Naive thymus-derived CD4-positive, alpha-beta T cell (primary cell): ENCODE measurements at regions not wholly inside any gene's neighbourhood (a gene's known extent, or its start where the extent isn't known, plus 50 kb on each side); places are given as distances from the start of the nearest gene placed in this dataset.

ENCODE experiments used
- ATAC-seq: fragments of 150-1000 bp; cut with Tn5 transposase; 2 replicates; pipeline ENCODE4 v1.10.0; 2021; ENCODE audit warnings: mild to moderate bottlenecking, moderate library complexity
- CTCF ChIA-PET: fragments of 350-600 bp; sonication (Branson Sonifier 250); formaldehyde crosslinking; loops from one replicate; lab custom pipeline; 2021; ENCODE audit warnings: antibody characterized with exemption; lab: Charles Lee
- POLR2A ChIA-PET: fragments of 350-600 bp; sonication (Branson Sonifier 250); formaldehyde crosslinking; loops from one replicate; lab custom pipeline; 2021; ENCODE audit warnings: antibody characterized with exemption, inconsistent platforms; lab: Charles Lee
- DNase-seq, 9 donors: peaks; one replicate each; pipeline versions ENCODE4 v3.0.0 to v3.0.0-alpha.2; 2020 to 2022; ENCODE audit warnings: mixed read lengths in 1 of 9
- H3K27ac ChIP-seq: one replicate; pipeline ENCODE4 v1.7.0; 2013; ENCODE audit warnings: mild to moderate bottlenecking, low read depth, low read length, moderate library complexity
- H3K27me3 ChIP-seq, 2 donors: one replicate each; pipeline ENCODE4 v1.7.0; 2013; ENCODE audit warnings: low read length in 2 of 2, mild to moderate bottlenecking in 2 of 2, moderate library complexity in 2 of 2; ENCODE audit not compliant: control insufficient read depth in 2 of 2, insufficient read depth in 2 of 2
- H3K36me3 ChIP-seq, 3 experiments: 1 replicate in 2 of 3; 2 replicates in 1 of 3; pipeline ENCODE4 v1.7.0; 2013; ENCODE audit warnings: low read length in 3 of 3, mild to moderate bottlenecking in 3 of 3, moderate library complexity in 1 of 3; ENCODE audit not compliant: insufficient read depth in 3 of 3, control insufficient read depth in 2 of 3
- H3K4me1 ChIP-seq, 2 donors: one replicate each; pipeline ENCODE4 v1.7.0; 2013; ENCODE audit warnings: low read length in 2 of 2, mild to moderate bottlenecking in 2 of 2, moderate library complexity in 1 of 2; ENCODE audit not compliant: control insufficient read depth in 2 of 2, insufficient read depth in 2 of 2
- H3K4me3 ChIP-seq: 2 replicates; pipeline ENCODE4 v1.7.0; 2013; ENCODE audit warnings: mild to moderate bottlenecking, low read length
- H3K9me3 ChIP-seq, 3 experiments: 1 replicate in 2 of 3; 2 replicates in 1 of 3; pipeline ENCODE4 v1.7.0; 2013; ENCODE audit warnings: low read length in 3 of 3; ENCODE audit not compliant: control insufficient read depth in 2 of 3
- H3K27ac Mint-ChIP-seq, 9 donors: one replicate each; pipeline ENCODE4 v1.8.0; 2020 to 2022; ENCODE audit warnings: mixed read lengths in 9 of 9, mild to moderate bottlenecking in 8 of 9, moderate library complexity in 5 of 9, inconsistent platforms in 2 of 9
- H3K27me3 Mint-ChIP-seq, 5 donors: one replicate each; pipeline ENCODE4 v1.8.0; 2021 to 2022; ENCODE audit warnings: mixed read lengths in 5 of 5, mild to moderate bottlenecking in 1 of 5
- H3K36me3 Mint-ChIP-seq, 5 donors: one replicate each; pipeline ENCODE4 v1.8.0; 2020 to 2022; ENCODE audit warnings: mixed read lengths in 5 of 5, mild to moderate bottlenecking in 3 of 5, inconsistent platforms in 1 of 5
- H3K4me1 Mint-ChIP-seq, 7 donors: one replicate each; pipeline ENCODE4 v1.8.0; 2020 to 2022; ENCODE audit warnings: mixed read lengths in 7 of 7, mild to moderate bottlenecking in 3 of 7, inconsistent platforms in 1 of 7
- H3K4me3 Mint-ChIP-seq, 10 donors: one replicate each; pipeline ENCODE4 v1.8.0; 2020 to 2022; ENCODE audit warnings: mild to moderate bottlenecking in 10 of 10, mixed read lengths in 10 of 10, moderate library complexity in 6 of 10, inconsistent platforms in 2 of 10
- H3K9me3 Mint-ChIP-seq, 11 donors: one replicate each; pipeline ENCODE4 v1.8.0; 2020 to 2022; ENCODE audit warnings: mixed read lengths in 11 of 11, mild to moderate bottlenecking in 4 of 11, inconsistent platforms in 1 of 11, moderate library complexity in 1 of 11
- intact Hi-C, 2 donors: fragments of 100-400 bp; cut with micrococcal nuclease; formaldehyde crosslinking; loops; one replicate each; pipeline ENCODE4 v1.15.1; 2023

GRCh38 chr19:29268103-29268502 is 55.2 kb upstream of the UQCRFS1 start:
- intact Hi-C loops, result no loop called here
- Histone ChIP-seq H3K36me3 (no peaks in the 10 kb centered on the region), H3K4me3 (no peak overlapping the region), H3K9me3 (no peaks in the 10 kb centered on the region), H3K27ac (no peak overlapping the region), H3K27me3 (no peaks in the 10 kb centered on the region), H3K4me1 (no peaks in the 10 kb centered on the region)
- H3K4me3 Mint-ChIP-seq, result no peak overlapping the region
- DNase-seq (no peak), ATAC-seq (no peak)
- ChIA-PET POLR2A (no interaction called here), CTCF (no interaction called here)
- peaks cover 5 to 53% (median 32%) of the 10 kb centered on the region in 5 donors for H3K27me3 Mint-ChIP-seq
- H3K27ac Mint-ChIP-seq, result no peak overlapping the region
- peaks cover 0 to 8% (median 0%) of the 10 kb centered on the region in 7 donors for H3K4me1 Mint-ChIP-seq
- peaks cover 0 to 4% (median 0%) of the 10 kb centered on the region in 11 donors for H3K9me3 Mint-ChIP-seq
- H3K36me3 Mint-ChIP-seq, result peaks cover 0 to 3% (median 0%) of the 10 kb centered on the region in 5 donors

DNA sequence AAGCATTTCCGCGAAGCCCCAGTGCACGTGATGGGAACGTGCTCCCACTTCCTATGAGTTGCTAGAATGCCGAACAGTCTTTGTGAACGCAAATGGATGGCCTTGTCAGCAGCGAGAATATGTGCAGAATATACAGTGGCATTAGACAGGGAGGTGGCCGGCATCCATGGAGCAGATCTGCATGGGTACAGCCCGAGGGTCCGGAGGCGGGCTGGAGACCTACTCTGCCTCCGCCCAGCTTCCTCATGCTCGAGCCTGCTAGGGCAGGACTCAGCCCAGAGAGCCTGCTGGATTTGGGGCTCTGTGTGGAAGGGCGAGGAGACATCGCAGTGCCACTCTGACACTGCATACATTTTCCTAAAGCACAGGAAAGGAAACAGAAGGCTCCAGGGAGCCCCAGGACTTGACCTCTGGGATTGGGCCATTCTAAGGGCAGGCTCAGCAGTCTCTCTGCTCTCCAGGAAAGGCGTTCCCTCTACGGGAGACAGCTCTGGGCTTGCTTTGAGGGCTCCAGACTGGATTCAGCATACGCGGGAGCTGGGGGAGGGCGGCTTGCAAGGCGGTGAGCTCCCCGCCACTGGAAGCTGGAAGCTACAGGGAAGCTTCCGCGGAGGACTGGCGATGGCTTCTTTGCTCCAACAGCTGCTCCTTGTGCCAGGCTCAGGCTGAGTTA is 55.9 kb upstream of the UQCRFS1 start:
- H3K4me3 ChIP-seq, result no peak overlapping the region
- intact Hi-C loops, result no loop called here
- no peak overlapping the region for H3K27ac ChIP-seq
- no peaks in the 10 kb centered on the region for H3K9me3 ChIP-seq
- POLR2A ChIA-PET, result no interaction called here
- CTCF ChIA-PET, result no interaction called here
- peaks cover 5 to 45% (median 30%) of the 10 kb centered on the region in 5 donors for H3K27me3 Mint-ChIP-seq
- H3K4me3 Mint-ChIP-seq, result no peak overlapping the region
- no peak for ATAC-seq
- no peak for DNase-seq
- no peak overlapping the region for H3K27ac Mint-ChIP-seq
- H3K4me1 Mint-ChIP-seq, result peaks cover 0 to 5% (median 0%) of the 10 kb centered on the region in 7 donors
- H3K4me1 ChIP-seq, result no peaks in the 10 kb centered on the region
- H3K36me3 ChIP-seq, result no peaks in the 10 kb centered on the region
- H3K36me3 Mint-ChIP-seq, result peaks cover 0 to 3% (median 0%) of the 10 kb centered on the region in 5 donors
- peaks cover 0 to 4% (median 0%) of the 10 kb centered on the region in 11 donors for H3K9me3 Mint-ChIP-seq
- H3K27me3 ChIP-seq, result no peaks in the 10 kb centered on the region

DNA sequence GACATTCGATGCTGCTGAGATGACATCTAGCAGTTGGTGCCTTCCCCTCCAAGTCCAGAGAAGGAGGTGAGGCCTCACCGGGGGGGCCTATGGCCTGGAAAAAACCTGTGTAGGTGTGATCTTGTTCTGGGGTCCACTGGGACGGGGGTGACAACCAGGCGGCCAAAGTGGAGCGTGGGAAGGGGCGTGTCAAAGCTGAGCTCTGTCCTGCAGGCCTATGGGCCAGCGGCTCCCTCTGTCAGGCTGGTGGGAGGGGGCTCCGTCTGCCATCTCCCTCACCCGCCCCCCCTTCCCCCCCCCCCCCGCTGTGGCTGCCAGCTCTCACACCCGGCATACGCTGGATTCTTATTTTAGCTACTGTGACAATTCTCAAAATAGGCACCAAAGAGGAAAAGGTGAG is 56.7 kb upstream of the UQCRFS1 start:
- no peak overlapping the region for H3K27ac Mint-ChIP-seq
- no peak for ATAC-seq
- intact Hi-C loops, result no loop called here

DNA sequence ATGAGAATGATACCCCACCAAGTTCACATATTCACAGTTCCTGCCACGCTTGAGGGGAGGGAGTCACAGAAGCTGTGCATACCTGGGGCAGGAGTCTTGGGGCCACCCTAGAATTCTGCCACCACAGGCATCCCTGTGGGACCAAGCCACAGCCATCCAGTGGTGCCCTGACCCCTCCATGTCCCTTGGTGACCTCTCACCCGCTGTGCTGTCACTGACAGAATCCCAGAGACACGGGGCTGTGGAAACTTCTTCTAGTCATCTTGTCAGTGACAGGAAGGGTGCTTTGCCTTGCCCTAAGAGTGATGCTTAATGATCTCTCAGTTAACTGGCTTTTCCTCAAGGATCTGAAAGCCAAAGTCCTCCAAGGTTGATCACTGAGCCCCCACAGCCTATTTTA is 58.4 kb upstream of the UQCRFS1 start:
- Histone ChIP-seq H3K27ac (no peak overlapping the region), H3K27me3 (no peaks in the 10 kb centered on the region), H3K9me3 (no peaks in the 10 kb centered on the region), H3K4me1 (no peaks in the 10 kb centered on the region), H3K36me3 (no peaks in the 10 kb centered on the region), H3K4me3 (no peak overlapping the region)
- Mint-ChIP-seq H3K9me3 (peaks cover 0 to 4% (median 0%) of the 10 kb centered on the region in 11 donors), H3K4me1 (peaks cover 0 to 5% (median 0%) of the 10 kb centered on the region in 7 donors), H3K27me3 (peaks cover 5 to 31% (median 24%) of the 10 kb centered on the region in 5 donors), H3K4me3 (no peak overlapping the region), H3K36me3 (peaks cover 0 to 3% (median 0%) of the 10 kb centered on the region in 5 donors), H3K27ac (no peak overlapping the region)
- no peak for ATAC-seq
- DNase-seq, result no peak
- intact Hi-C loops, result no loop called here
- ChIA-PET CTCF (no interaction called here), POLR2A (no interaction called here)

More for the DNA sequence above, 56.7 kb upstream of the UQCRFS1 start:
- Histone ChIP-seq H3K4me1 (no peaks in the 10 kb centered on the region), H3K4me3 (no peak overlapping the region), H3K27me3 (no peaks in the 10 kb centered on the region), H3K36me3 (no peaks in the 10 kb centered on the region), H3K27ac (no peak overlapping the region), H3K9me3 (no peaks in the 10 kb centered on the region)
- ChIA-PET POLR2A (no interaction called here), CTCF (no interaction called here)
- peaks cover 5 to 43% (median 26%) of the 10 kb centered on the region in 5 donors for H3K27me3 Mint-ChIP-seq
- peaks cover 0 to 5% (median 0%) of the 10 kb centered on the region in 7 donors for H3K4me1 Mint-ChIP-seq
- no peak for DNase-seq
- H3K9me3 Mint-ChIP-seq, result peaks cover 0 to 4% (median 0%) of the 10 kb centered on the region in 11 donors
- peaks cover 0 to 3% (median 0%) of the 10 kb centered on the region in 5 donors for H3K36me3 Mint-ChIP-seq
- H3K4me3 Mint-ChIP-seq, result no peak overlapping the region

- ATAC-seq (no peak), DNase-seq (no peak)
- Histone ChIP-seq H3K4me1 (no peaks in the 10 kb centered on the region), H3K36me3 (no peaks in the 10 kb centered on the region), H3K27me3 (no peaks in the 10 kb centered on the region), H3K9me3 (no peaks in the 10 kb centered on the region), H3K4me3 (no peak overlapping the region), H3K27ac (no peak overlapping the region)
- H3K9me3 Mint-ChIP-seq, result peaks cover 0 to 4% (median 0%) of the 10 kb centered on the region in 11 donors
- H3K4me3 Mint-ChIP-seq, result no peak overlapping the region
- ChIA-PET CTCF (no interaction called here), POLR2A (no interaction called here)
- H3K27me3 Mint-ChIP-seq, result peaks cover 5 to 27% (median 19%) of the 10 kb centered on the region in 5 donors
- H3K27ac Mint-ChIP-seq, result no peak overlapping the region
- H3K36me3 Mint-ChIP-seq, result peaks cover 0 to 3% (median 0%) of the 10 kb centered on the region in 5 donors
- H3K4me1 Mint-ChIP-seq, result peaks cover 2 to 6% (median 3%) of the 10 kb centered on the region in 7 donors
- intact Hi-C loops, result no loop called here
Measured at GRCh38 chr19:29271911-29272310, 59.0 kb upstream of the UQCRFS1 start.

DNA sequence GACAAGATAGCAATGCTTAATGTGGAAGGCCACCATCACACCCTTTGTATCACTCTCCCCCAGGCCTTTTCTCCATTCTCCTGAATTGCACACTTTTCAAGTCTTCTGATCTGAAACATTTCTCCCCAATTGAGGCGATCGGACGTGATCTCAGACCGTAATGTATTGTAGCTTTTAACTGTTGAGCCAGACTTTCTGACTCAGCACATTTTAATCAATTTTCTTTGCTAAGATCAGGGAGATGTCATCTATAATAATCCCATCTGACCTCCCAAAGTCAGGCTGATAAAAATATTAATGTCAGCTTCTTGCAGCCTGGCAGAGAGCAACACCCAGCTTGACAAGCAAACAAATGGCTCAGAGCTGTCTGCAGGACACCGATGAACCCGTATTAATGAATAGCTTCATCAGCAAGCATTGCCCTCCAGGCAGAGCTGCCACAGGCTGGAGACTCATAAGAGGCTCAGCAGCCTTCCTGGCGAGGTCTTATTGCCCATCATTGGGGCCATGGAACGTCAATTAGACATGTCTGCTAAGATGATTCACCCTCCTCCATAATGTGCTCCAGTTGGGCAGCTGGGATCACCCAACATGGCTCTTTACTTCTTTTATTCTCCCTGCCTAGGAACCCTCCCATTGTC is 60.2 kb upstream of the UQCRFS1 start:
- ChIA-PET CTCF (interaction anchor here (0.6 kb wide), 1 partner anchor 9 kb away, joined by 5 read pairs; no protein-coding TSS in a partner anchor), POLR2A (no interaction called here)
- Mint-ChIP-seq H3K36me3 (peaks cover 0 to 3% (median 0%) of the 10 kb centered on the region in 5 donors), H3K9me3 (peaks cover 0 to 4% (median 0%) of the 10 kb centered on the region in 11 donors), H3K27me3 (peaks cover 6 to 19% (median 10%) of the 10 kb centered on the region in 5 donors), H3K4me3 (no peak overlapping the region), H3K27ac (no peak overlapping the region), H3K4me1 (peaks cover 8 to 12% (median 11%) of the 10 kb centered on the region in 7 donors)
- no peak overlapping the region for H3K4me3 ChIP-seq
- H3K27ac ChIP-seq, result no peak overlapping the region
- DNase-seq (no peak), ATAC-seq (no peak)
- intact Hi-C loops, result no loop called here
- no peaks in the 10 kb centered on the region for H3K36me3 ChIP-seq
- H3K9me3 ChIP-seq, result no peaks in the 10 kb centered on the region
- no peaks in the 10 kb centered on the region for H3K27me3 ChIP-seq
- no peaks in the 10 kb centered on the region for H3K4me1 ChIP-seq
